Omental fat pad (tissue), 3 donors: ENCODE measurements at regions not wholly inside any gene's neighbourhood (a gene's known extent, or its start where the extent isn't known, plus 50 kb on each side); places are given as distances from the start of the nearest gene placed in this dataset.

Experiments
- ATAC-seq: fragments of 150-250 bp; one replicate; pipeline ENCODE4 v1.9.1; 2016; ENCODE audit warnings: mild to moderate bottlenecking, moderate library complexity; ENCODE audit not compliant: low FRiP score
- DNase-seq: peaks from one replicate; pipeline ENCODE4 v3.0.0-alpha.2; 2019; ENCODE audit warnings: low spot score
- CTCF ChIP-seq, 3 donors: fragments of 450-650 bp; IDR thresholded peaks; one replicate each; pipeline ENCODE4 v1.5.1; 2016 to 2017; ENCODE audit warnings: antibody characterized with exemption in 3 of 3, mild to moderate bottlenecking in 3 of 3, moderate library complexity in 2 of 3

GRCh38 chr2:173815772-173816171 lies 149.4 kb downstream of the SP3 start:
- ATAC-seq: no peak
- DNase-seq: no peak
- no peak for TF ChIP-seq CTCF (IDR thresholded peaks at IDR 0.05)

GRCh38 chr2:173817582-173817981 lies 147.6 kb downstream of the SP3 start:
- DNase-seq: no peak
- TF ChIP-seq CTCF (IDR thresholded peaks at IDR 0.05): no peak
- ATAC-seq: no peak

- no peak for TF ChIP-seq CTCF (IDR thresholded peaks at IDR 0.05)
- no peak for DNase-seq
- no peak for ATAC-seq
These were observed 146.9 kb downstream of the SP3 start for GRCh38 chr2:173818285-173818684.

- no peak for TF ChIP-seq CTCF (IDR thresholded peaks at IDR 0.05)
- no peak for ATAC-seq
- no peak for DNase-seq
These were observed 145.3 kb downstream of the SP3 start for GRCh38 chr2:173819852-173820251.

GRCh38 chr2:173821451-173821850 lies 143.7 kb downstream of the SP3 start:
- ATAC-seq (no peak), DNase-seq (no peak)
- TF ChIP-seq CTCF (IDR thresholded peaks at IDR 0.05): no peak

- TF ChIP-seq CTCF (IDR thresholded peaks at IDR 0.05): no peak
- DNase-seq: no peak
- no peak for ATAC-seq
These were observed 142.2 kb downstream of the SP3 start for GRCh38 chr2:173822889-173823542.

GRCh38 chr2:173823543-173823939 lies 141.6 kb downstream of the SP3 start:
- no peak for TF ChIP-seq CTCF (IDR thresholded peaks at IDR 0.05)

More at GRCh38 chr2:173823543-173823939, 141.6 kb downstream of the SP3 start:
- DNase-seq (no peak), ATAC-seq (no peak)
